Keratinocyte (primary cell): ENCODE measurements at regions not wholly inside any gene's neighbourhood (a gene's known extent, or its start where the extent isn't known, plus 50 kb on each side); places are given as distances from the start of the nearest gene placed in this dataset.

Experiments used
- DNase-seq: peaks from one replicate; pipeline ENCODE4 v3.0.0-alpha.2; 2011; ENCODE audit warnings: low read depth, missing footprints, low spot score
- FAIRE-seq: peaks from 2 replicates; lab custom pipeline; 2011; peaks lifted over from hg19 to GRCh38; lab: Jason Lieb, UNC
- H2AFZ ChIP-seq: 2 replicates; pipeline ENCODE4 v1.6.0; 2012; ENCODE audit warnings: low read length, control low read depth, inconsistent platforms; ENCODE audit not compliant: control insufficient read depth
- H3K27ac ChIP-seq: 2 replicates; pipeline ENCODE4 v1.5.1; 2011; ENCODE audit warnings: low read length; ENCODE audit not compliant: control insufficient read depth, insufficient read depth
- H3K27me3 ChIP-seq: 3 replicates; pipeline ENCODE4 v1.6.0; 2011; ENCODE audit warnings: low read length; ENCODE audit not compliant: control insufficient read depth, insufficient read depth; ENCODE audit errors: extremely low read depth
- H3K36me3 ChIP-seq, 2 experiments: 2 replicates in 1 of 2; 3 replicates in 1 of 2; pipeline ENCODE4 v1.5.1; 2011; ENCODE audit warnings: low read length in 2 of 2, mild to moderate bottlenecking in 1 of 2; ENCODE audit not compliant: control insufficient read depth in 2 of 2, insufficient read depth in 2 of 2; ENCODE audit errors: extremely low read depth in 1 of 2
- H3K4me1 ChIP-seq: 3 replicates; pipeline ENCODE4 v1.5.1; 2011; ENCODE audit warnings: low read length; ENCODE audit not compliant: control insufficient read depth, insufficient read depth; ENCODE audit errors: extremely low read depth
- H3K4me2 ChIP-seq: 3 replicates; pipeline ENCODE4 v1.6.0; 2011; ENCODE audit warnings: low read depth, low read length; ENCODE audit not compliant: control insufficient read depth, insufficient read depth; ENCODE audit errors: extremely low read depth
- H3K4me3 ChIP-seq, 3 experiments: fragments of 200-600 bp in 1 of 3; sonication (generic) in 1 of 3; 2 replicates in 2 of 3; 3 replicates in 1 of 3; pipeline ENCODE4 v1.5.1; 2011 to 2016; ENCODE audit warnings: low read length in 3 of 3, mild to moderate bottlenecking in 3 of 3, control low read depth in 2 of 3, inconsistent platforms in 1 of 3, low read depth in 1 of 3, mixed read lengths in 1 of 3, mixed run types in 1 of 3, moderate library complexity in 1 of 3; ENCODE audit not compliant: control insufficient read depth in 2 of 3, insufficient read depth in 2 of 3; ENCODE audit errors: extremely low read depth in 1 of 3
- H3K79me2 ChIP-seq: 2 replicates; pipeline ENCODE4 v1.6.0; 2012; ENCODE audit warnings: low read length; ENCODE audit not compliant: control insufficient read depth, insufficient read depth
- H3K9ac ChIP-seq: 3 replicates; pipeline ENCODE4 v1.6.0; 2011; ENCODE audit warnings: low read length; ENCODE audit not compliant: control insufficient read depth, insufficient read depth; ENCODE audit errors: extremely low read depth
- H3K9me1 ChIP-seq: 3 replicates; pipeline ENCODE4 v1.6.0; 2011; ENCODE audit warnings: low read length; ENCODE audit not compliant: control insufficient read depth, insufficient read depth; ENCODE audit errors: extremely low read depth
- H3K9me3 ChIP-seq: 2 replicates; pipeline ENCODE4 v1.5.1; 2012; ENCODE audit warnings: low read depth, low read length; ENCODE audit not compliant: control insufficient read depth
- H4K20me1 ChIP-seq: 3 replicates; pipeline ENCODE4 v1.6.0; 2011; ENCODE audit warnings: low read length; ENCODE audit not compliant: control insufficient read depth, insufficient read depth; ENCODE audit errors: extremely low read depth
- CTCF ChIP-seq, 3 experiments: IDR thresholded peaks in 1 of 3; conservative IDR thresholded peaks in 1 of 3; optimal IDR thresholded peaks in 1 of 3; 2 replicates in 2 of 3; 3 replicates in 1 of 3; pipeline versions ENCODE3 to v1.5.1; 2011; ENCODE audit warnings: low read length in 3 of 3, mild to moderate bottlenecking in 3 of 3, moderate library complexity in 2 of 3, control low read depth in 1 of 3, inconsistent platforms in 1 of 3; ENCODE audit not compliant: insufficient read depth in 2 of 3; ENCODE audit errors: extremely low read depth in 1 of 3
- EZH2 ChIP-seq: IDR thresholded peaks from one replicate; pipeline ENCODE4 v1.6.1; 2012; ENCODE audit warnings: inconsistent platforms, mild to moderate bottlenecking, low read length, moderate library complexity
- dilution Hi-C: fragments of 300-500 bp; cut with MboI; formaldehyde crosslinking; loops from one replicate; pipeline ENCODE4 v1.7.0; 2020; ENCODE audit warnings: low sequenced_read_pairs; ENCODE audit not compliant: extremely low pct_ligation_motif_present

- H3K79me2 ChIP-seq, result no peaks in the 10 kb centered on the region
- H3K27ac ChIP-seq, result no peak overlapping the region
- TF ChIP-seq CTCF (optimal IDR thresholded peaks at IDR 0.05 in 1 of 3, IDR thresholded peaks at IDR 0.05 in 1 of 3, conservative IDR thresholded peaks at IDR 0.05 in 1 of 3; ENCODE audit: extremely low read depth in 1 of 3, insufficient read depth in 2 of 3, low read length in 3 of 3) (no peak), EZH2 (no peak)
- H3K9ac ChIP-seq, result no peak overlapping the region
- no peak overlapping the region for H2AFZ ChIP-seq
- no peak overlapping the region for H3K4me3 ChIP-seq
- dilution Hi-C loops, result no loop called here
- H3K36me3 ChIP-seq, result no peaks in the 10 kb centered on the region
- no peaks in the 10 kb centered on the region for H3K27me3 ChIP-seq
- H3K9me1 ChIP-seq, result no peaks in the 10 kb centered on the region
- H3K9me3 ChIP-seq, result no peaks in the 10 kb centered on the region
- DNase-seq, result no peak
- H3K4me1 ChIP-seq, result peaks cover 3% of the 10 kb centered on the region
- no peaks in the 10 kb centered on the region for H4K20me1 ChIP-seq
- H3K4me2 ChIP-seq, result no peak overlapping the region
- no peak for FAIRE-seq
Observed at GRCh38 chr6:144641286-144641685, 356.2 kb downstream of the UTRN start.

- Histone ChIP-seq H3K9me1 (no peaks in the 10 kb centered on the region), H3K4me2 (no peak overlapping the region), H3K27ac (no peak overlapping the region), H3K9ac (no peak overlapping the region), H3K9me3 (no peaks in the 10 kb centered on the region), H3K27me3 (no peaks in the 10 kb centered on the region), H3K79me2 (no peaks in the 10 kb centered on the region), H3K4me3 (no peak overlapping the region), H3K36me3 (no peaks in the 10 kb centered on the region), H4K20me1 (no peaks in the 10 kb centered on the region), H3K4me1 (no peaks in the 10 kb centered on the region), H2AFZ (no peak overlapping the region)
- no peak for DNase-seq
- dilution Hi-C loops, result no loop called here
- no peak for FAIRE-seq
- TF ChIP-seq CTCF (optimal IDR thresholded peaks at IDR 0.05 in 1 of 3, IDR thresholded peaks at IDR 0.05 in 1 of 3, conservative IDR thresholded peaks at IDR 0.05 in 1 of 3; ENCODE audit: extremely low read depth in 1 of 3, insufficient read depth in 2 of 3, low read length in 3 of 3), result no peak
- no peak for TF ChIP-seq EZH2
Observed at GRCh38 chr6:144644776-144645175, 359.6 kb downstream of the UTRN start.
